Heart left ventricle (tissue), 13 donors: ENCODE measurements at regions not wholly inside any gene's neighbourhood (a gene's known extent, or its start where the extent isn't known, plus 50 kb on each side); places are given as distances from the start of the nearest gene placed in this dataset.

Experiments used
- CTCF ChIP-seq, 12 donors: fragments of 200-600 bp; sonication (generic) in 4 of 12; IDR thresholded peaks; one replicate each; pipeline versions ENCODE4 v1.5.0 to v1.8.0; 2018 to 2022; ENCODE audit warnings: antibody characterized with exemption in 12 of 12, mild to moderate bottlenecking in 5 of 12
- POLR2A ChIP-seq, 2 donors: fragments of 450-650 bp; IDR thresholded peaks; one replicate each; pipeline ENCODE4 v1.6.1; 2017; ENCODE audit warnings: antibody characterized with exemption in 2 of 2, mild to moderate bottlenecking in 2 of 2, moderate library complexity in 2 of 2
- donor health status: ischemic (EF 13 %, LVEDD 7.1; RV severe dilation, severe dysfunction).
- donor health status: DM: no; HTN: yes; CAD: no.
- donor health status: DM: no; HTN: no; CAD: no.
- donor health status: ischemic (EF 25% LVEDD 6.9; RV normal size, moderate dysfunction).
- donor health status: ischemic (EF 25% LVEDD 5.7; RV mildly dilated, moderate dysfunction).
- donor health status: ischemic (EF 35%, LVEDD 5.7; RV mildly dilated, moderate dysfunction).
- donor health status: nonischemic (EF 11% LVEDD 7.7; RV severe dilation, severe dysfunction).
- donor health status: DM: yes; HTN: yes; CAD: no.
- donor health status: PGD.
- donor health status: ischemic (EF 29% LVEDD 5.4; RV normal size, mild dysfunction).
- donor health status: nonischemic (EF 23%, LVEDD 6.1; RV moderate dilation, normal function).

DNA sequence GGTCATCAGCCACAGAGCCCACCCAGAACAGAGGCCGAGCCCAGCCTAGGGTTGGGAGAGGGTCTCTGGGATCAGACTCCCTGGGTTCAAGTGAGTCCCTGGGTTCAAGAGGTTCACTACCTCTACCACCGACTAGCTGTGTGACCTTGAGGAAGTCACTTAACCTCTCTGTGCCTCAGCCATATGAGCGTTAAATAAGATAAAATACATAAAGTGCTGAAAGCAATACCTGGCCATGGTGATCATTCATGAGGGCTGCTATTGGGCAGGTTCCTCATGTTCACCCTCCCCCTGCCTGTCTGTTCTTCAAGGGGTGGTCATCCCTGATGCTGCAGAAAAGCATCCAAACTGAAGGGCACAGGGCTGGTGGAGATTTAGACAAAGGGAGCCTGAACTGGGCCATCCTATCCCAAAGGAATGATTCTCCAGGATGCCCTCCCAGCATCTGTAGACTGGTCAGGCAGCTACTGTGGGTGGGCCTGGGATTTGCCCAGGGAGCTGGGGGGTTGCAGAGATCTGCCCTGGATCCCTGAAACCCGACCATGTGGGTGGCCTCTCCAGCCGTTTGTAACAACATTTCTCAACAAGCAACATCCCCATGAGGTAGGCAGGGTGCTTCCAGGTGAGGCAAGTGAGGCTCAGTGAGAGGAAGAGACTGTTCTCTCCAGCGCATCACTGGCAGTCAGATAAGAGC lies 196.6 kb downstream of the MATN1 start:
- TF ChIP-seq CTCF (IDR thresholded peaks at IDR 0.05): no peak
- no peak for TF ChIP-seq POLR2A (IDR thresholded peaks at IDR 0.05)
